NCI-H128 (cell line): ENCODE measurements at regions not wholly inside any gene's neighbourhood (a gene's known extent, or its start where the extent isn't known, plus 50 kb on each side); places are given as distances from the start of the nearest gene placed in this dataset.
"Not testable (repeated sequence)": the region's sequence is repeated elsewhere in the genome, so short reads cannot be mapped to it uniquely, and the experiment has no call there.

Experiments
- DNase-seq: peaks from one replicate; lab custom pipeline; 2025; ENCODE audit not compliant: unreplicated experiment; lab: John Stamatoyannopoulos, UW

DNA sequence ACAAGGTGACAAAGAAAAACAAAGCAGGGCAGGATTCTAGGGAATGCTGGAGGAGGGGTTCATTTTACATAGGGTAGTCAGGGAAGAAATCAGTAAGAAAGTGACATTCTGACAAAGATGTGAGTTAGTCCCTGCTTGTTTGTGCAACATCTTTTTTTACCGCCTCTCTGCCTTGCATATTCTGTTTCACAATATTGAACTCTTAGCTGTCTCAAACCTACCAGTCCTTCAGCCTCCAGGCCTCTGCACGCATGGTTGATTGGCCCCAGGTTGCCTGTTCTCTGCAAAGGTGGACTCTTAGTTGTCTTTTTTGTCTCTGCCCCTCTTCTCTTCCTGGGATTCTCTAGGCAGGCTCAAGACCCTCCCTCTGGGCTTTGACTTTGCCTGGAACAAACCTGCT lies 152.2 kb upstream of the RUNX1 start:
- no peak for DNase-seq

- no peak for DNase-seq
Observed at GRCh38 chr21:35199733-35200015, 150.6 kb upstream of the RUNX1 start.

DNA sequence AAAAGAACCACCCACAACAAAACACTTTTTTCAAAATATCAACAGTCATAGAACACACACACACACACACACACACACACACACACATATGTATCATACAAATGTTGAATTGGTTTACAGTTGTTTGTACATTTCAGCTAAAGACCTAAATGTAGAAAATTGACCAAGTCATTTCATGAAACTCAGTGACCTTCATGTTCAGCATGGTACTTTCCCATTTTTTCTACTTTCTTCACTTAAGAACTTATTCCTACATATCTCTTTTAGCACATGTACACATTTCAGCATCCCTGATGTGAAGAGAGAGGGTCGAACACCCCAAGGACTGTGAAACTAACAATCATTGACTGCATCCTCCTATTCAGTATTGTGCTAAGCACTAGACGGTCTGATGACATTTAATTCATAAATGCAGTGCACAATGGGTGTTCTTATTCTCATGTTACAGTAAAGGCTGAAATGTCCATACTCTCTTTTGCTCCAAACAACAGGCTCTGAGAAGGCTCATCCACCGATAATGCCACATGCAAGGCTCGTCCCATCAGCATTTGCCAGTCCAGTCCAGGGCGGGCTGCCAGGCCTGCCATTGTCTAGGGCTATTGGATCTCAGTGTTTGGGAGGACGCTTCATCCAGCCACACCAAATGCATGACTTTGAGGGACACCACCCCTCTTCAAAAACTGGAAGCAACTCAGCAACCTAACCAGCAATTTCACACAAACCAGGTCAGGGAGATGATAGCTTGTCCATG lies 150.1 kb upstream of the RUNX1 start:
- DNase-seq = no peak

DNA sequence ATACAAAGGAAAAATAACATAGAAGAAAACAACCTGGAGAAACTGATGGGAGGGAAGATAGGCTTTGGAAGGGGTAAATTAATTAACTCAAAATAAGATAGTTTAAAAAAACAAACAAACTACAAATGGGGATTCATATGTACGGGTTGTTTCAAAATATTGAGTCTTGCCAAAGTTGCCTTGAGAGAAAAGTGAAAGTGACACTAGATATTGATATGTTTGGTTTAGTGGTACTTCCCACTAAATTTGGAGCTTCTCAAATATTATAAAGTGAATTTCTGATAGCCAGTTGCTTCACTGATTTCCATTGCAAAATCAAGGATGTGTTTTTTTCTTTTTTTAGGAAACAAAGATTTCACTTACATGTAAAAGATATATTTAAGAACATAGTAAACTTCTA lies 149.5 kb upstream of the RUNX1 start:
- DNase-seq = no peak

- no peak for DNase-seq
Observed at GRCh38 chr21:35197992-35198431, 148.9 kb upstream of the RUNX1 start.

GRCh38 chr21:35197191-35197590 lies 148.1 kb upstream of the RUNX1 start:
- DNase-seq = no peak

GRCh38 chr21:35196128-35196527 lies 147.0 kb upstream of the RUNX1 start:
- no peak for DNase-seq

DNA sequence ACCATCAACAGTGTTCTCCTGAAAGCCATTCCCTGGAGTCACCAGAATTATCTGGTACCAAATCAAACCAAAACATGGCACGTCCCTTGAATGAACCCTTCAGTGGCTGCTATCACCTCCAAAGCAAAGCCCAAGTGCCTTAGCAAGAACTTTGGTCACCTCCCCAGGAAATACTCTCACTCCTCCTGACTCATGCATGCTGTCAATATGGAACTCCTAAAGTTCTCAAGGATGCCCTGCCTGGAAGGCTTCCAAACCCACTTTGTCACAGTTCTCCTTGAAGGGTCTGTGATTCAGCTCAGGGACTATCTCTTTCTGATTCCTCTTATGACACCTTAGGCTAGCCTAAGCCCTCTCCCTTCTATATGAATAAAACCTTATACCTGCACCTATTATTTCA lies 146.1 kb upstream of the RUNX1 start:
- DNase-seq = no peak

DNA sequence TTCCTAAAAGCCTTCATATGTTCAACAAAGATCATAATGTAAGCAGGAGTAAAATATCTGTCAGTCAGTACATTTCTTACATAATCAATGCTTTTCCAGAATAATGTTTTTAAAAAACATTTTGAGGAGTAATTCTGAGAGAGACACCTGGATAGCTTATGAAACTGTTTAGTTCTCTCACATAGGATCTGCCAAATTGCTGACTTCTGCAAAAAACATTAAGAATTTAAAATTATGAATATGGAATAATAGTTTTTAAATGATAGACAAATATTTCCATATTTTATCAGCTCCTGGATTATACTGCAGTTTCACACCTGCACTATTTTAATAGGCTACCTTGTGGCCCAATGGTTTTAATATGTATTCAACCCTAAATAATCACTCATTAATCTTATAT lies 142.7 kb upstream of the RUNX1 start:
- DNase-seq = no peak

DNA sequence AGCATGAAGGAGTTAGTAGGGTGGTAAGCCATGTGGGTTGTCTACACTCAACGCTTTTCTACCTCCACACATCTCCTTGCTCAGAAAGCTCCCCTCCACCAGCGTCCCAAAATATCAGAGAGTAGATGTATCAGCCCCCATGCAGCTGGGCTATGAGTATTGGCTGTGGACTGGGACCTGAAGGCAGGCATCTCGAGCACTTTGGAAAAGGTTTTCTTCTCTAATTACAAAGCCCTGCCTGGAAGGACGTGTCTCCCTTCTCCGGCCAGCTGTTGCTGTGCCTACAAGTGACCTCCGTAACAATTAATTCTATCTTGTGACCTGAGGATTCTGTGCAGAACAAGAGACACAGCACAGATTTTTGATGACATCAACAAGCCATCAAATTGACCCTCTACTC lies 142.0 kb upstream of the RUNX1 start:
- DNase-seq = no peak

DNA sequence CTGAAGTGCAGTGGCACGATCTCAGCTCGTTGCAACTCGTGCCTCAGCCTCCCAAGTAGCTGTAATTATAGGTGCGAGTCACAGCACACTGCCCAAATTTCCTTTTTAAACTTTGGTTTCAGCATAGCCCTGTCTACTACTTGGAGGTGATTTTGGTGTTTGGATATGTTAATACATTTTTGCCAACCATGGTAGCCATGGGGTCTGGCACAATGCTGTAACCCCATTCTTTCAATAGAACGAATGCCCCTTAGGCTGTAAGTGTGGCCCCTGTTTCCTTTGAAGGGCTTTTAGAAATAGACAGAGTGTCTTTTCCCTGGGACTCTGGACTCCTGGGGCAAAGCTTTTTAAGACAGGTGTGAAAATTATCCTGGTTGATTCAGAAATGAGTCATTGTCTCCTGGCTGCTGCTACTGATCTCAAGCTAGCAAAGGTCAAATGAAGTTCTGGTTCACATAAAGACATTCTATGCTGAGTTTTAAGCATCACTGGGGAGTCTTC lies 141.1 kb upstream of the RUNX1 start:
- no peak for DNase-seq

GRCh38 chr21:35189077-35189863 lies 140.2 kb upstream of the RUNX1 start:
- no peak for DNase-seq

GRCh38 chr21:35183389-35183788 lies 134.3 kb upstream of the RUNX1 start:
- not testable (repeated sequence) for DNase-seq

DNA sequence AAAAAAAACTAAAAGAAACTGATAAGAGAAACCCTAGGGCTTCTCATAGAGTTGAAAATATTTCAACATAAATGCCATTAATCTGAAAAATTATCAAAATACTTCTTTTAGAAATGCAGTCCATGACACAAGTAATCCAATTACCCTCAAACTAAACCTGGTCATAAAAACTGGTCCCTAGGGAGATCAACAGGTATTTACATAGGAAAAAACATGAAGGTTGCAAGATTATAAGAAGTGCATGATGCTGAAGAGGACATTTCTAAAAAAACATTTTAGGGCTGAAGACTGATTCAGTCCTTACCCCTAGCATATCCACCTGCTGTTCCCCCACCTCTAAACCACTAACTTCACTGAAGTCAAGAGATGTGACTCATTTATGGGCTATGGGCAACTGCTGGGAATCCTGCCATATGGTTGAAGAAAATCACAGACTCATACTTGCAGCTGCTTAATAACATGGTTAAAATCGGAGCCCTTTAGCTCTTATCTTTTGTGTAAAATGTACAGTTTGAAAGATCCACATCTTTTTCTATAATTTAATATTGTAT lies 131.0 kb upstream of the RUNX1 start:
- DNase-seq = no peak

- no peak for DNase-seq
Observed at GRCh38 chr21:35178827-35179226, 129.7 kb upstream of the RUNX1 start.

DNA sequence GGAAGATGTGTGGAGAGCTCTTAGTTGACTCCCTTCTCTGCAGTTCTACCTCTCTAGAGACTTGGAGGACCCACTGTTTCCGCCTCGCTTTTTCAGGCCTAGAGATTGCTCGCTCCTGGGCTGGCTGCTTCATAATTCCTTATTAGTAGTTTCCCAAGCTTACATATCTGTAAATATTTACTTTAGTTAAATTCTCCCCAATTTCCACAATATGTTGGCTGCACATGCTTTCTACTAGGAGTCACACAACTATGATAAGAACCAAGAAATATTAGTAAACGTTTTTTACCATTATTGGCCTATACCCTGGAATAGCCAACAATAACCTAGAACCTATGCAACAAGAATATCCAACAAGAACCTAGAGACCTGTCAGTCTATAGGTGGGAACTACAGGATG lies 129.0 kb upstream of the RUNX1 start:
- no peak for DNase-seq

DNA sequence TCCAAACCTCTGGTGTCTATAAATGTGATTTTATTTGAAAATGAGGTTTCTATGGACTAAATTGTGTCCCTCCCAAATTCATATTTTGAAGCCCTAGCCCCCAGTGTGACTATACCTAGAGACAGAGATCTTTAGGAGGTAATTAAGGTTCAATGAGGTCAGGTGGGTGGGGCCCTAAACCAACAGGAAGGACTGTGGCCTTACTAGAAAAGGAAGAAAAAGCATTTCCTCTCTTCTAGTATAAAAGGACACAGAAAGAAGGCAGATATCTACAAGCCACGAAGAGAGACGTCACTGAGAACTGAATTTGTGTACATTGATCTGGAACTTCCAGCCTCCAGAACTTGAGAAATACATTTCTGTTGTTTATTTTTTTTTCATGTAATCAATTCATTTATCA lies 123.1 kb upstream of the RUNX1 start:
- no peak for DNase-seq

- no peak for DNase-seq
Observed at GRCh38 chr21:35171385-35171784, 122.3 kb upstream of the RUNX1 start.

- no peak for DNase-seq
Observed at GRCh38 chr21:35170818-35171217, 121.7 kb upstream of the RUNX1 start.

- no peak for DNase-seq
Observed at GRCh38 chr21:35170244-35170643, 121.1 kb upstream of the RUNX1 start.

GRCh38 chr21:35169574-35169973 lies 120.5 kb upstream of the RUNX1 start:
- no peak for DNase-seq

DNA sequence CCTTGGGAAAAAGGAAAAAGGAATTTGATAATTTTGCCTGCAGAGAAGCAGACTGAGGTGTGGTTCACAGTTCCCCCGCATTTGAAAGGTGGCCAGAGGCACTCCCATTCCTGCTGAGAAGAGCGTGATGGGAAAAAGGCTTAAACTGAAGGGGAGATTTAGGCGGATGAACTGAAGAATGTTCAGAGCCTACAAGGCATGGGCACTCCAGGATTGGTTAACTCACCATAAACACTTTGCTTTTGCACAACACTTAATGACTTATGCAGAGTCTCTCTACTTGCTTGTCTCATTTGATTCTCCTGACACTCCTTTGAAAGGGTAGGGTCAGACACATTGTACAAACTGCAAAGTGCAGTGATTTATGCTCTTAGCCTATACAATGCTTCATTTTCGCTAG lies 119.6 kb upstream of the RUNX1 start:
- no peak for DNase-seq
